ENCODE measurements at regions not wholly inside any gene's neighbourhood (a gene's known extent, or its start where the extent isn't known, plus 50 kb on each side); places are given as distances from the start of the nearest gene placed in this dataset.

- TF ChIP-seq CTCF (conservative IDR thresholded peaks at IDR 0.05) (no peak), ZFX (IDR thresholded peaks at IDR 0.05) (no peak)
Measured at GRCh38 chr18:45370255-45371010, 244.8 kb upstream of the SLC14A2 start.

All from C4-2B (cell line).